Spleen (tissue), 11 donors: ENCODE measurements at regions not wholly inside any gene's neighbourhood (a gene's known extent, or its start where the extent isn't known, plus 50 kb on each side); places are given as distances from the start of the nearest gene placed in this dataset.

Source experiments
- DNase-seq: peaks from one replicate; pipeline ENCODE4 v3.0.0-alpha.2; 2020
- H3K27ac ChIP-seq, 8 donors: fragments of 200-600 bp; sonication (generic) in 7 of 8; 1 replicate in 4 of 8; 2 replicates in 4 of 8; pipeline versions ENCODE4 v1.5.0 to v1.8.0; 2016 to 2021; ENCODE audit warnings: inconsistent platforms in 4 of 8, mild to moderate bottlenecking in 4 of 8, moderate library complexity in 1 of 8
- H3K27me3 ChIP-seq, 7 donors: fragments of 200-600 bp; sonication (generic) in 6 of 7; replicated peaks in 1 of 7; 1 replicate in 4 of 7; 2 replicates in 3 of 7; pipeline versions ENCODE4 v1.5.0 to v1.8.0; 2016 to 2021; ENCODE audit warnings: inconsistent platforms in 3 of 7, mild to moderate bottlenecking in 1 of 7
- H3K36me3 ChIP-seq, 6 donors: fragments of 200-600 bp; sonication (generic) in 5 of 6; 1 replicate in 4 of 6; 2 replicates in 2 of 6; pipeline versions ENCODE4 v1.5.0 to v1.8.0; 2016 to 2021; ENCODE audit warnings: inconsistent platforms in 2 of 6
- H3K4me1 ChIP-seq, 6 donors: fragments of 200-600 bp; sonication (generic) in 5 of 6; 1 replicate in 3 of 6; 2 replicates in 3 of 6; pipeline versions ENCODE4 v1.5.0 to v1.8.0; 2016 to 2021; ENCODE audit warnings: inconsistent platforms in 3 of 6
- H3K4me3 ChIP-seq, 8 donors: fragments of 200-600 bp; sonication (generic) in 7 of 8; 1 replicate in 4 of 8; 2 replicates in 4 of 8; pipeline versions ENCODE4 v1.5.0 to v1.8.0; 2016 to 2021; ENCODE audit warnings: inconsistent platforms in 4 of 8, mild to moderate bottlenecking in 4 of 8, moderate library complexity in 2 of 8
- H3K9me3 ChIP-seq, 8 donors: fragments of 200-600 bp; sonication (generic) in 7 of 8; 1 replicate in 4 of 8; 2 replicates in 4 of 8; pipeline versions ENCODE4 v1.5.0 to v1.8.0; 2016 to 2021; ENCODE audit warnings: inconsistent platforms in 4 of 8
- CTCF ChIP-seq, 11 experiments: fragments of 200-600 bp in 7 of 11; fragments of 450-650 bp in 4 of 11; sonication (generic) in 4 of 11; IDR thresholded peaks in 8 of 11; conservative IDR thresholded peaks in 3 of 11; 1 replicate in 7 of 11; 2 replicates in 4 of 11; pipeline versions ENCODE4 v1.4.0 to v1.8.0; 2016 to 2021; ENCODE audit warnings: antibody characterized with exemption in 11 of 11, inconsistent platforms in 4 of 11, mild to moderate bottlenecking in 1 of 11
- POLR2A ChIP-seq, 3 donors: fragments of 450-650 bp; IDR thresholded peaks; one replicate each; pipeline ENCODE4 v1.5.1; 2017; ENCODE audit warnings: antibody characterized with exemption in 3 of 3, mild to moderate bottlenecking in 1 of 3
- POLR2AphosphoS5 ChIP-seq, 3 donors: sonication (generic); formaldehyde crosslinking; IDR thresholded peaks; one replicate each; pipeline ENCODE4 v1.5.1; 2017; ENCODE audit warnings: antibody characterized with exemption in 3 of 3
- WGBS, 5 donors: extraction: QIAGEN DNeasy Blood & Tissue Kit in 3 of 5; methylation state at CpG; one replicate each; pipeline versions ENCODE4 v1.1.5 to v1.1.7; 2013 to 2018; 5-methylcytosine and 5-hydroxymethylcytosine counted together
- intact Hi-C: fragments of 100-400 bp; cut with DNase I; formaldehyde crosslinking; loops from one replicate; pipeline ENCODE4 v1.15.0; 2023; ENCODE audit warnings: low total_unique reads
- donor health status: healthy with polysubstance abuse.
- donor health status: DM: no; HTN: no; CAD: no; lungs with moderate emphysema.
- donor health status: DM: no; HTN: no; CAD: no.
- donor health status: Bipolar disorder and iron deficiency.
- donor health status: healthy.
- donor health status: DM: no; HTN: no; CAD: no.
- donor health status: DM: yes; HTN: yes; CAD: no.

DNA sequence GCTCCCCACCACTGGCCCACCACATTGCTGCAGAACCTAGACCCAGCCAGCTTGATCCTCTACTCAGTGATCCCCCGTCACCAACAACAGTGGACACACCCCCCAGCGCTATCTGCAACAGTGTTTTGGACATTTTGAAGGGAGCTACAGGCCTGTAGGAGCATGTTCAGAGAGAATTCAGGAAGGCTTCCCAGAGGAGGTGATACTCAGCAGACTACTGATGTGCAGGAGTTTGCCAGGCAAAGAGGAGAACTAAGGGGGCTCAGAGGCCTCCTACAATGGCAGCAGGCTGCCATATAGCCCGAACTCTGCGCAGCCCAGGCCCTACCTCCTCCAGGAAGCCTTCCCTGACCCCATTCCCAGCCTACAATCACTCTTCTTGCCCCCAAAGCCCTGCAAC, 70.0 kb downstream of the SYNE3 start:
- Histone ChIP-seq H3K36me3 (peaks cover 5 to 100% (median 54%) of the 10 kb centered on the region in 6 donors), H3K9me3 (no peaks in the 10 kb centered on the region), H3K4me1 (peaks cover 0 to 21% (median 10%) of the 10 kb centered on the region in 6 donors), H3K27me3 (no peaks in the 10 kb centered on the region), H3K27ac (no peak overlapping the region), H3K4me3 (no peak overlapping the region)
- WGBS, 5 donors, result 82 to 97% (median 88%) methylated on average over 4 of the region's 4 CpGs
- no peak for DNase-seq
- TF ChIP-seq POLR2AphosphoS5 (IDR thresholded peaks at IDR 0.05), result no peak
- no peak for TF ChIP-seq CTCF (IDR thresholded peaks at IDR 0.05 in 8 of 11, conservative IDR thresholded peaks at IDR 0.05 in 3 of 11)
- TF ChIP-seq POLR2A (IDR thresholded peaks at IDR 0.05), result no peak
- intact Hi-C loops, result no loop called here

DNA sequence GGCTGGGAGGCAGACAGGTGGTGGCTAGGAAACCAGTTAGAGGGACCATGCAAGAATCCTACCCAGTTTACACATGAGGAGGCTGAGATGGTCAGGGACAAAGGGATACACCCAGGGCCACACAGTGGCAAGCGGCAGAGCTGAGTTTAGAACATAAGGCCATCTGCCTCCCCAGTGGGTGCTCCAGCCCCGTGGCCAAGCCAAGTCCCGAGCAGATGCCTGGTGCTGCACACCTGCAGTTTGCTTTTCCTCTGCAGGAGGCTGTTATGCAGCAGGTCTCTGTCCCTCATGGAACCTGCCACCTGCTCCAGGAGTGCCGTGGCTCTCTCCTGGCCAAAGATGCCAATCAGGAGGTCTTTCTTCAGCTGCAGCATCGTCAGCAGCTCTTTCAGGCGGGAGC, 70.8 kb downstream of the SYNE3 start:
- intact Hi-C loops, result no loop called here
- DNase-seq, result no peak
- peaks cover 5 to 100% (median 47%) of the 10 kb centered on the region in 6 donors for H3K36me3 ChIP-seq

GRCh38 chr14:95445161-95445560, 71.3 kb downstream of the SYNE3 start:
- no peak for DNase-seq
- no peaks in the 10 kb centered on the region for H3K9me3 ChIP-seq
- intact Hi-C loops, result no loop called here
- no peak for TF ChIP-seq CTCF (IDR thresholded peaks at IDR 0.05 in 8 of 11, conservative IDR thresholded peaks at IDR 0.05 in 3 of 11)
- no peak for TF ChIP-seq POLR2AphosphoS5 (IDR thresholded peaks at IDR 0.05)
- no peak for TF ChIP-seq POLR2A (IDR thresholded peaks at IDR 0.05)
- WGBS, 5 donors, result 41 to 71% (median 54%) methylated on average over 3 of the region's 3 CpGs
- peaks cover 5 to 100% (median 43%) of the 10 kb centered on the region in 6 donors for H3K36me3 ChIP-seq
- no peak overlapping the region for H3K27ac ChIP-seq
- no peak overlapping the region for H3K4me3 ChIP-seq
- H3K4me1 ChIP-seq, result peaks cover 0 to 21% (median 10%) of the 10 kb centered on the region in 6 donors
- H3K27me3 ChIP-seq, result no peaks in the 10 kb centered on the region

More for the DNA sequence above, 70.8 kb downstream of the SYNE3 start:
- Histone ChIP-seq H3K4me1 (peaks cover 0 to 21% (median 10%) of the 10 kb centered on the region in 6 donors), H3K9me3 (no peaks in the 10 kb centered on the region), H3K4me3 (no peak overlapping the region), H3K27ac (no peak overlapping the region), H3K27me3 (no peaks in the 10 kb centered on the region)
- TF ChIP-seq POLR2A (IDR thresholded peaks at IDR 0.05) (no peak), CTCF (IDR thresholded peaks at IDR 0.05 in 8 of 11, conservative IDR thresholded peaks at IDR 0.05 in 3 of 11) (no peak), POLR2AphosphoS5 (IDR thresholded peaks at IDR 0.05) (no peak)
- 81 to 100% (median 97%) methylated on average over 2 to 6 of the region's 6 CpGs for WGBS, 5 donors

- TF ChIP-seq POLR2A (IDR thresholded peaks at IDR 0.05) (no peak), POLR2AphosphoS5 (IDR thresholded peaks at IDR 0.05) (peak in 1 of 3 donors; percentile 36)
- H3K27me3 ChIP-seq, result no peaks in the 10 kb centered on the region
- intact Hi-C loops, result loop anchor here (5.0 kb wide), 1 partner anchor 83 kb away; no protein-coding TSS in a partner anchor
- peaks cover 0 to 21% (median 10%) of the 10 kb centered on the region in 6 donors for H3K4me1 ChIP-seq
- H3K36me3 ChIP-seq, result peaks cover 0 to 100% (median 40%) of the 10 kb centered on the region in 6 donors
- no peaks in the 10 kb centered on the region for H3K9me3 ChIP-seq
- no peak overlapping the region for H3K27ac ChIP-seq
- DNase-seq, result no peak
- H3K4me3 ChIP-seq, result no peak overlapping the region
- 90 to 96% (median 92%) methylated on average over 14 to 16 of the region's 16 CpGs for WGBS, 5 donors
Observed at GRCh38 chr14:95444132-95445129, 72.0 kb downstream of the SYNE3 start.
